ENCODE measurements at regions not wholly inside any gene's neighbourhood (a gene's known extent, or its start where the extent isn't known, plus 50 kb on each side); places are given as distances from the start of the nearest gene placed in this dataset.

- TF ChIP-seq CTCF (conservative IDR thresholded peaks at IDR 0.05; ENCODE audit: low read depth, low read length) (no peak), EZH2phosphoT487 (IDR thresholded peaks at IDR 0.05; ENCODE audit: borderline replicate concordance, low read length) (no peak), EZH2 (IDR thresholded peaks at IDR 0.05; ENCODE audit: low read length, unreplicated experiment) (no peak)
These were observed 116.0 kb upstream of the IRX2 start for GRCh38 chr5:2867373-2867933.
